OCI-LY1 (cell line): ENCODE measurements at regions not wholly inside any gene's neighbourhood (a gene's known extent, or its start where the extent isn't known, plus 50 kb on each side); places are given as distances from the start of the nearest gene placed in this dataset.

ENCODE experiments used
- EZH2 ChIP-seq: fragments of 200-600 bp; sonication (generic), shearing (Covaris generic); IDR thresholded peaks from 2 replicates; pipeline ENCODE4 v1.8.0; 2017; ENCODE audit warnings: borderline replicate concordance, mixed run types, mild to moderate bottlenecking, antibody characterized with exemption, low read length, moderate library complexity, mixed read lengths
- TF ChIP-seq, protein P1 (sequence below): fragments of 200-600 bp; sonication (generic), shearing (Covaris generic); IDR thresholded peaks from 2 replicates; pipeline ENCODE4 v1.5.1; 2017; ENCODE audit warnings: mild to moderate bottlenecking, antibody characterized with exemption, low read length, moderate library complexity, mixed read lengths

DNA sequence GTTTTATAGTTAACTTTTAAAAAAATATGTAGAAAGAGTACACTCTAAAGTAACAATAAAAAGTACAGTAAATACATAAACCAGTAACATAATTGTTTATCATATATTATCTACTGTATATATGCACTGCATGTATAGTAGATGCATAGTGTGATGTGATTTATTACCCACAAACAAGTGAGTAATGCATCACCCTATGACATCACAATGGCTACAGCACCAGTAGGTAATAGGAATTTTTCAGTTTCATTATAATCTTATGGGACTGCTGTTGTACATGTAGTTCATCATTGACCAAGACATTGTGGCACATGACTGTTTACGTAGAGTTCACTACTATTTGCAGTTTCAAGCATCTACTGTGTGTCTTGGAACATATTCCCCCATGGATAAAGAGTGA is 1047.2 kb downstream of the ROBO2 start:
- TF ChIP-seq, protein P1, sequence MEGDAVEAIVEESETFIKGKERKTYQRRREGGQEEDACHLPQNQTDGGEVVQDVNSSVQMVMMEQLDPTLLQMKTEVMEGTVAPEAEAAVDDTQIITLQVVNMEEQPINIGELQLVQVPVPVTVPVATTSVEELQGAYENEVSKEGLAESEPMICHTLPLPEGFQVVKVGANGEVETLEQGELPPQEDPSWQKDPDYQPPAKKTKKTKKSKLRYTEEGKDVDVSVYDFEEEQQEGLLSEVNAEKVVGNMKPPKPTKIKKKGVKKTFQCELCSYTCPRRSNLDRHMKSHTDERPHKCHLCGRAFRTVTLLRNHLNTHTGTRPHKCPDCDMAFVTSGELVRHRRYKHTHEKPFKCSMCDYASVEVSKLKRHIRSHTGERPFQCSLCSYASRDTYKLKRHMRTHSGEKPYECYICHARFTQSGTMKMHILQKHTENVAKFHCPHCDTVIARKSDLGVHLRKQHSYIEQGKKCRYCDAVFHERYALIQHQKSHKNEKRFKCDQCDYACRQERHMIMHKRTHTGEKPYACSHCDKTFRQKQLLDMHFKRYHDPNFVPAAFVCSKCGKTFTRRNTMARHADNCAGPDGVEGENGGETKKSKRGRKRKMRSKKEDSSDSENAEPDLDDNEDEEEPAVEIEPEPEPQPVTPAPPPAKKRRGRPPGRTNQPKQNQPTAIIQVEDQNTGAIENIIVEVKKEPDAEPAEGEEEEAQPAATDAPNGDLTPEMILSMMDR = no peak
- no peak for TF ChIP-seq EZH2
